ENCODE measurements at regions not wholly inside any gene's neighbourhood (a gene's known extent, or its start where the extent isn't known, plus 50 kb on each side); places are given as distances from the start of the nearest gene placed in this dataset.
"Not testable (repeated sequence)": the region's sequence is repeated elsewhere in the genome, so short reads cannot be mapped to it uniquely, and the experiment has no call there.

DNA sequence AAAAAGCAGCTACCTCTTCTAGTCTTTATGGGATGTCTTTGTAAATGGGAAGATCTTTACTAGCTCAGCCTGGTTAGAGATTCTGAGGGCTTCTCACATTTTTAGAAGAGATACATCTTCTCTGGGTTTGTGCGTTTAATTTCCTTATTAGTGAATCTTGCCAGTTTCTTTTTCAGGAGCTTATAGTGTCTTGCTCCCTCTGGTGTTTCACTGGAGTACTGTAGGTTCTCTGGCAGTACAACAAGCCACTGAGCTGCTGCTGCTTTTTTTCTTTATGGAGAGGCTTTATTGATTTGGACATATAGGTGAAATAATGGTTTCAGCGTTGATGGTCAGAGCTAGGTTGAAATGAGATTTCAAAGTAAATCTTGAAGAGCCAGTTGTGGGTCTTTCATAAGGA is 82.9 kb downstream of the LAS1L start:
- no peak for DNase-seq

DNA sequence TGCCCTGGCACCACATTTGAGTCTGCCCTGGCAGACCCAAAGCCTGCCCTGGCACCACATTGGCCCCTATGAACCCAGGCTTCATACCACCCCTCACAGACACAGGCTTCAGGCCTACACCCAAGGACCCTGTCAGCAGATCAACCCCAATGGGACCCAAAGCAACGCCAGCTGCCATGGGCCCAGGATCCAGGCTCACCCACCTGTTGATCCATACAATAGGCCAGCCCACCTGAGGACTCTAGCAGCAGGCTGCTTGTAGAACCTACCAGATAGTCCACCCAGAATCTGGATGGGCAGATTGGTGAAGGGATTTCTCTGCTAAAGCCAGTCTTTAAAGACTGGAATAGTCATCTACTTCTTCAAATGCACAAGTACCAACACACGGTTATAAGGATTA is 114.4 kb downstream of the LAS1L start:
- DNase-seq = no peak

DNA sequence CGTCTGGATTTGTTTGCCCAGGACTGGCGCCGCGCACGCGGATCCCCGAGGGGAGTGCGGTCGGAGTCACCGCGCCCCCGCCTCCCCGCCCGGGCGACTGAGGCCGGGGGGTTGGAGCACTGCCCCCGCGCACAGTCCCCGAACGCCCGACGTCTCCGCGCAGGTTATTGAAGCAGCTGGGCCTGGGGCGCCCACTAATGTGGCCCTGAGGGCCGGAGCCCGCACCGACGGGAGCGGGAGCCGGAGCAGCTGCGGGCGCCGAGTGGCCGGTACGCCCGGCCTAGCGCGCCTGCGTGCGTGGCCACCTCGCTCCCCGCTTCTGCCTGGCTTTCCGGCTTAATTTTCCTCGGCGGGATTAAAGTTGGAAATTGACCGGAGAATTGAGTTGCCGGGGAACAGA is 126.9 kb downstream of the LAS1L start:
- DNase-seq = not testable (repeated sequence)

DNA sequence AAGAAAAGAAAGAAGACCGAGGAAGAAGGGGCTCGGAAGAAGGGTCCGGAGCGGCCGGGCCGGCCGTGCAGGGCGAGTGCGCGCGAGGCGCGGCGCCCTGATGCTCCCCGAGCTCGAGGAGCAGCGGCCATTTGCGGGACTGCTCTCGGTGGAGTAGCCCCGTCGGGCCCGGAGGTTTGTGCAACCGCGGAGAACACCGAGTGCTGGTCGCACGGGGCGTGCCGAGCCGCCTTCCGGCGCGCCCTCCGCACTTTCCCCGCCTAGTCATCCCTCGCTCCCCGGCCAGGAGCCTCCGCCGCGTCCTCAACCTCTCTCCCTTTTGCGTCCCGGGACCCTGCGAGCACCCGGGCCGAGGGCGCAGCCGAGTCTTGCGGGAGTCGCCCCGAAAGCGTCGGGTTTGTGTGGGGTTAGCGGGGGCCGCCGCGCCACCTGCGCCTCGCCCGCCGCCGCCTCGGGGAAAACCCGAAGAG is 127.4 kb downstream of the LAS1L start:
- DNase-seq = no peak

DNA sequence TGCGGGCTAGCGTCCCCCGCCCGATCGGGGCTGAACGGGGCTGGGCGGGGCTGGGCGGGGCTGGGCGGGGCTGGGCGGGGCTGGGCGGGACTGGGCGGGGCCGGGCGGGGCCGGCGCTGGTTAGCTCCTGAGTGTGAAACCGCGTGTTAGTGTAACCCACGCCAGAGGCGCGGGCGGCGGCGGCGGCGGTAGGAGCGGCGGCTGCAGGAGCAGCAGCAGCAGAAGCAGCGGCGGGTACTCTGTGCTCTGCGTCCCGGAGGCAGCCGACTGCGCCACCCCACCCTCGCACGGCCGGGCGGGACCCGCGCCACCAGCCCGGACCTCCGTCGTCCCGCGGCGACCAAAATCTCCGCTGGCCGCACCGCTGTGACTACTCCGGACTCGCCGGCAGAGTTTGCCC is 128.1 kb downstream of the LAS1L start:
- peak in 1 of 4 experiments; percentile 2 for DNase-seq

DNA sequence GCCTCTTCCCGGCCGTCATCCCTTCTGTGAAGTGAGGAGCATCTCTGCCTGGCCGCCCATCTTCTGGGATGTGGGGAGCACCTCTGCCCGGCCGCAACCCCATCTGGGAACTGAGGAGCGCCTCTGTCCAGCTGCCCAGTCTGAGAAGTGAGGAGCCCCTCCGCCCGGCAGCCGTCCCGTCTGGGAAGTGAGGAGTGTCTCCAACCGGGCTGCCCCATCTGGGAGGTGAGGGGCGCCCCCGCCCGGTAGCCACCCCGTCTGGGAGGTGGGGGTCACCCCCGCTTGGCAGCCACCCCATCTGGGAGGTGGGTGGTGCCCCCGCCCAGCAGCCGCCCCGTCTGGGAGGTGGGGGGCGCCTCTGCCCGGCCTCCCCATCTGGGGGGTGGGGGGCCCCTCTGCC is 142.3 kb downstream of the LAS1L start:
- DNase-seq = no peak

DNA sequence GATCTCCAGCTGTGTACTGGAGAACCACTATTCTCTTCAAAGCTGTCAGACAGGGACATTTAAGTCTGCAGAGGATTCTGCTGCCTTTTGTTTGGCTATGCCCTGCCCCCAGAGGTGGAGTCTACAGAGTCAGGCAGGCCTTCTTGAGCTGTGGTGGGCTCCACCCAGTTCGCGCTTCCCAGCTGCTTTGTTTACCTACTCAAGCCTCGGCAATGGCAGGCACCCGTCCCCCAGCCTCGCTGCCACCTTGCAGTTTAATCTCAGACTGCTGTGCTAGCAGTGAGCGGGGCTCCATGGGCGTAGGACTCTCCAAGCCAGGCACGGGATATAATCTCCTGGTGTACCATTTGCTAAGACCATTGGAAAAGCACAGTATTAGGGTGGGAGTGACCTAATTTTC is 145.5 kb downstream of the LAS1L start:
- not testable (repeated sequence) for DNase-seq

All from activated CD4-positive, CD25-positive, alpha-beta regulatory T cell (primary cell).